ENCODE measurements at regions not wholly inside any gene's neighbourhood (a gene's known extent, or its start where the extent isn't known, plus 50 kb on each side); places are given as distances from the start of the nearest gene placed in this dataset.

- H3K4me3 Mint-ChIP-seq = no peak overlapping the region
- H3K27ac Mint-ChIP-seq = no peak overlapping the region
- H3K9me3 Mint-ChIP-seq = no peaks in the 10 kb centered on the region
- H3K27me3 Mint-ChIP-seq (ENCODE audit: low read depth in 3 of 3) = peaks cover 2 to 10% (median 4%) of the 10 kb centered on the region in 3 donors
- H3K36me3 Mint-ChIP-seq = no peaks in the 10 kb centered on the region
- no peak for DNase-seq
- peaks cover 0 to 4% of the 10 kb centered on the region in 2 donors for H3K4me1 Mint-ChIP-seq
Measured at GRCh38 chr13:24093047-24093446, 67.5 kb upstream of the SPATA13 start.

- Mint-ChIP-seq H3K4me1 (peaks cover 0 to 4% of the 10 kb centered on the region in 2 donors), H3K27ac (no peak overlapping the region), H3K27me3 (ENCODE audit: low read depth in 3 of 3) (peaks cover 2 to 4% (median 4%) of the 10 kb centered on the region in 3 donors), H3K4me3 (no peak overlapping the region), H3K36me3 (no peaks in the 10 kb centered on the region), H3K9me3 (no peaks in the 10 kb centered on the region)
- DNase-seq = no peak
Measured at GRCh38 chr13:24096659-24097058, 63.9 kb upstream of the SPATA13 start.

GRCh38 chr13:24097064-24097463, 63.5 kb upstream of the SPATA13 start:
- DNase-seq = no peak
- Mint-ChIP-seq H3K36me3 (no peaks in the 10 kb centered on the region), H3K9me3 (no peaks in the 10 kb centered on the region), H3K27me3 (ENCODE audit: low read depth in 3 of 3) (peaks cover 2 to 4% (median 4%) of the 10 kb centered on the region in 3 donors), H3K4me1 (peaks cover 0 to 4% of the 10 kb centered on the region in 2 donors), H3K27ac (no peak overlapping the region), H3K4me3 (no peak overlapping the region)

- no peaks in the 10 kb centered on the region for H3K36me3 Mint-ChIP-seq
- H3K4me3 Mint-ChIP-seq = no peak overlapping the region
- peaks cover 0 to 4% of the 10 kb centered on the region in 2 donors for H3K4me1 Mint-ChIP-seq
- H3K27ac Mint-ChIP-seq = no peak overlapping the region
- DNase-seq = no peak
- H3K9me3 Mint-ChIP-seq = no peaks in the 10 kb centered on the region
- peaks cover 2 to 4% (median 4%) of the 10 kb centered on the region in 3 donors for H3K27me3 Mint-ChIP-seq (ENCODE audit: low read depth in 3 of 3)
Measured at GRCh38 chr13:24097667-24098066, 62.9 kb upstream of the SPATA13 start.

GRCh38 chr13:24099490-24099889, 61.0 kb upstream of the SPATA13 start:
- H3K4me3 Mint-ChIP-seq = no peak overlapping the region
- H3K27me3 Mint-ChIP-seq (ENCODE audit: low read depth in 3 of 3) = peaks cover 2 to 4% (median 4%) of the 10 kb centered on the region in 3 donors
- no peak for DNase-seq
- no peaks in the 10 kb centered on the region for H3K9me3 Mint-ChIP-seq
- H3K27ac Mint-ChIP-seq = no peak overlapping the region
- H3K36me3 Mint-ChIP-seq = no peaks in the 10 kb centered on the region
- peaks cover 0 to 4% of the 10 kb centered on the region in 2 donors for H3K4me1 Mint-ChIP-seq

- DNase-seq = no peak
- Mint-ChIP-seq H3K4me3 (no peak overlapping the region), H3K36me3 (no peaks in the 10 kb centered on the region), H3K4me1 (peaks cover 0 to 4% of the 10 kb centered on the region in 2 donors), H3K27ac (no peak overlapping the region), H3K27me3 (ENCODE audit: low read depth in 3 of 3) (peaks cover 2 to 4% (median 2%) of the 10 kb centered on the region in 3 donors), H3K9me3 (no peaks in the 10 kb centered on the region)
Measured at GRCh38 chr13:24100188-24100587, 60.3 kb upstream of the SPATA13 start.

- H3K9me3 Mint-ChIP-seq = no peaks in the 10 kb centered on the region
- DNase-seq = no peak
- no peaks in the 10 kb centered on the region for H3K4me1 Mint-ChIP-seq
- H3K27me3 Mint-ChIP-seq (ENCODE audit: low read depth in 3 of 3) = peaks cover 0 to 3% (median 0%) of the 10 kb centered on the region in 3 donors
- no peak overlapping the region for H3K27ac Mint-ChIP-seq
- H3K36me3 Mint-ChIP-seq = no peaks in the 10 kb centered on the region
- no peak overlapping the region for H3K4me3 Mint-ChIP-seq
Measured at GRCh38 chr13:24103782-24104372, 56.6 kb upstream of the SPATA13 start.

GRCh38 chr13:24104723-24105122, 55.8 kb upstream of the SPATA13 start:
- Mint-ChIP-seq H3K4me1 (no peaks in the 10 kb centered on the region), H3K9me3 (no peaks in the 10 kb centered on the region), H3K4me3 (no peak overlapping the region), H3K27me3 (ENCODE audit: low read depth in 3 of 3) (peaks cover 0 to 5% (median 0%) of the 10 kb centered on the region in 3 donors), H3K36me3 (no peaks in the 10 kb centered on the region), H3K27ac (no peak overlapping the region)
- no peak for DNase-seq

- H3K9me3 Mint-ChIP-seq = no peaks in the 10 kb centered on the region
- no peak overlapping the region for H3K27ac Mint-ChIP-seq
- no peak overlapping the region for H3K4me3 Mint-ChIP-seq
- H3K4me1 Mint-ChIP-seq = no peaks in the 10 kb centered on the region
- H3K36me3 Mint-ChIP-seq = no peaks in the 10 kb centered on the region
- DNase-seq = no peak
- H3K27me3 Mint-ChIP-seq (ENCODE audit: low read depth in 3 of 3) = peaks cover 0 to 3% (median 2%) of the 10 kb centered on the region in 3 donors
Measured at GRCh38 chr13:24106429-24106828, 54.1 kb upstream of the SPATA13 start.

GRCh38 chr13:24107955-24108614, 52.4 kb upstream of the SPATA13 start:
- H3K27me3 Mint-ChIP-seq (ENCODE audit: low read depth in 3 of 3) = peaks cover 0 to 3% (median 2%) of the 10 kb centered on the region in 3 donors
- DNase-seq = no peak
- no peak overlapping the region for H3K4me3 Mint-ChIP-seq
- no peaks in the 10 kb centered on the region for H3K36me3 Mint-ChIP-seq
- no peak overlapping the region for H3K27ac Mint-ChIP-seq
- H3K4me1 Mint-ChIP-seq = no peaks in the 10 kb centered on the region
- peaks cover 0 to 3% (median 0%) of the 10 kb centered on the region in 6 donors for H3K9me3 Mint-ChIP-seq

GRCh38 chr13:24108615-24108965, 51.9 kb upstream of the SPATA13 start:
- Mint-ChIP-seq H3K27me3 (ENCODE audit: low read depth in 3 of 3) (peaks cover 0 to 3% (median 2%) of the 10 kb centered on the region in 3 donors), H3K9me3 (peaks cover 0 to 3% (median 0%) of the 10 kb centered on the region in 6 donors), H3K4me3 (no peak overlapping the region), H3K4me1 (no peaks in the 10 kb centered on the region), H3K27ac (no peak overlapping the region), H3K36me3 (no peaks in the 10 kb centered on the region)
- no peak for DNase-seq

- DNase-seq = no peak
- no peaks in the 10 kb centered on the region for H3K4me1 Mint-ChIP-seq
- H3K4me3 Mint-ChIP-seq = no peak overlapping the region
- no peaks in the 10 kb centered on the region for H3K36me3 Mint-ChIP-seq
- peaks cover 2 to 3% (median 2%) of the 10 kb centered on the region in 3 donors for H3K27me3 Mint-ChIP-seq (ENCODE audit: low read depth in 3 of 3)
- no peak overlapping the region for H3K27ac Mint-ChIP-seq
- H3K9me3 Mint-ChIP-seq = peaks cover 0 to 3% (median 0%) of the 10 kb centered on the region in 6 donors
Measured at GRCh38 chr13:24110011-24110410, 50.5 kb upstream of the SPATA13 start.

Data from immature natural killer cell (primary cell).